ENCODE measurements at regions not wholly inside any gene's neighbourhood (a gene's known extent, or its start where the extent isn't known, plus 50 kb on each side); places are given as distances from the start of the nearest gene placed in this dataset.

GRCh38 chr20:53750827-53751619 lies 157.4 kb upstream of the ZNF217 start:
- peak; percentile 75 for DNase-seq (ENCODE audit: low read depth)
- TF ChIP-seq CTCF (conservative IDR thresholded peaks at IDR 0.05; ENCODE audit: control insufficient read depth, insufficient read depth, low read depth, low read length), result no peak
- H3K4me3 ChIP-seq (ENCODE audit: control insufficient read depth, low read depth, low read length), result no peak overlapping the region

DNA sequence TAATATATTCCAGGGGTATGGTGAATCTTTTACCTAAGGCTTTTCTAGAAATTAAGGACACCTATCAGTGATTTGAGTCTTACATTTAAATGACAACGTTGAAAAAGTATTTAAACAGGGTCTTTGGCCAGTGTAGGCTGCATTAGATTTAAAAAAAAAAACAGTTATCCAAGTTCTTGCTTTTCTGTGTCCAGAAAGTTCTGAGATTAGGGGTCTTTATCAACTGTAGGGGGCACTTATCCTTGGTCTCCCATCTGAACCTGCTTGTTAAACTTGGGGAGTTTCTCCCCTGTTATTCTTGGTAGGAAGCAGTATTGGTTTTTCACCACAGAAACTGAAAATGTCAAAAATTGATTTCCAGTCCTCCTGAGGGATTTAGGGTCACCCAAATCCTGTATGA lies 155.9 kb upstream of the ZNF217 start:
- H3K4me3 ChIP-seq (ENCODE audit: control insufficient read depth, low read depth, low read length), result no peak overlapping the region
- no peak for TF ChIP-seq CTCF (conservative IDR thresholded peaks at IDR 0.05; ENCODE audit: control insufficient read depth, insufficient read depth, low read depth, low read length)
- DNase-seq (ENCODE audit: low read depth), result no peak

- DNase-seq (ENCODE audit: low read depth), result peak; percentile 56
These were observed 155.3 kb upstream of the ZNF217 start for GRCh38 chr20:53748821-53749421.

GRCh38 chr20:53748176-53748575 lies 154.5 kb upstream of the ZNF217 start:
- H3K4me3 ChIP-seq (ENCODE audit: control insufficient read depth, low read depth, low read length), result no peak overlapping the region
- DNase-seq (ENCODE audit: low read depth), result no peak
- TF ChIP-seq CTCF (conservative IDR thresholded peaks at IDR 0.05; ENCODE audit: control insufficient read depth, insufficient read depth, low read depth, low read length), result no peak

More at GRCh38 chr20:53748821-53749421, 155.3 kb upstream of the ZNF217 start:
- H3K4me3 ChIP-seq (ENCODE audit: control insufficient read depth, low read depth, low read length), result no peak overlapping the region
- TF ChIP-seq CTCF (conservative IDR thresholded peaks at IDR 0.05; ENCODE audit: control insufficient read depth, insufficient read depth, low read depth, low read length), result no peak

DNA sequence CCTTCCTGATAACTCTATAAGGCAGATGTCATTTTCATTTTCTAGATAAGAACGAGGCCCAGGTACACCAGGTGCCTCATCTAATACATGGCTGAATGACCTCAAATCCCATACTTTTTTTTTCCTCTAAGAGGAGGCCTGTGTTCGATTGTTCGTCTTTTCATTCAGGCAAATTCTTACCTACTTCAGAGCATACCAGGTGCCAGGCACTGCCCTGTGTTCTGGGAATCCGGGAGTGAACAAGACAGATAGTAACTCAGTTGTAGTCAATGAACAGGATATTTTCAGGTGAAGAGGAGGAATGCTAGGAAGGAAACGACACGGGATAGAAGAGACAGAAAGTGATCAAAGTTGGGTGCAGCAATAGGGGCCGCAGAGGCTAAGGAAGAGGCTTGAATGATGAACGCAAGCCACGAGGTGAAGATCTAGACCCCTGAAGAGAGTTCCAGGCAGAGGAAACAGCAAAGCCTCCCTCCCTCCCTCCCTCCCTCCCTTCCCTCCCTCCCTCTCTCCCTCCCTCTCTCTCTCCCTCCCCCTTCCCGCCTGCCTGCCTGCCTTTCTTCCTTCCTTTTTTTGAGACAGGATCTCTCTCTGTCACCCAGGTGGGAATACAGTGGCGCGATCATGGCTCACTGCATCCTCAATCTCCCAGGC lies 150.1 kb upstream of the ZNF217 start:
- TF ChIP-seq CTCF (conservative IDR thresholded peaks at IDR 0.05; ENCODE audit: control insufficient read depth, insufficient read depth, low read depth, low read length), result no peak
- DNase-seq (ENCODE audit: low read depth), result no peak
- no peak overlapping the region for H3K4me3 ChIP-seq (ENCODE audit: control insufficient read depth, low read depth, low read length)

GRCh38 chr20:53742685-53743081 lies 149.0 kb upstream of the ZNF217 start:
- no peak overlapping the region for H3K4me3 ChIP-seq (ENCODE audit: control insufficient read depth, low read depth, low read length)
- DNase-seq (ENCODE audit: low read depth), result no peak
- no peak for TF ChIP-seq CTCF (conservative IDR thresholded peaks at IDR 0.05; ENCODE audit: control insufficient read depth, insufficient read depth, low read depth, low read length)

All from fibroblast of mammary gland (primary cell).